ENCODE measurements at regions not wholly inside any gene's neighbourhood (a gene's known extent, or its start where the extent isn't known, plus 50 kb on each side); places are given as distances from the start of the nearest gene placed in this dataset.

DNA sequence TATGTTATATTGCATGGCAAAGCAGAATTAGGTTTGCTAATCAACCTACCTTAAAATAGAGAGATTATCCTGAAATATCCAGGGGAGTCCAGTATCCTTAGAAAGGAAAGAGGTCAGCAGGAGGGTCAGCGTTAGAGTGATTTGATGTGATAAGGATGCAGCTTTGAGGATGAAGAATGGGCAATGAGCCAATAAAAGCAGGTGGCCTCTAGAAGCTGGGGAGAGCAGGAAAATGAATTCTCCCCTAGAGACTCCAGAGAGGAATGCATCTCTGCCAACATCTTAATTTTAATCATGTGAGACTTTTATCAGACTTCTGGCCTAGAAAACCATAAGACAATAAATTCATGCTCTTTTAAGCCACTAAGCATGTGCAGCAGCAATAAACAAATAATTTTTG is 65.7 kb upstream of the SYK start:
- TF ChIP-seq RARB (CRISPR knock-in tag; IDR thresholded peaks at IDR 0.05): no peak
- no peak for TF ChIP-seq ZFP30 (CRISPR knock-in tag; IDR thresholded peaks at IDR 0.05)
- no peak for TF ChIP-seq ZFP3 (CRISPR knock-in tag; IDR thresholded peaks at IDR 0.05)
- TF ChIP-seq, protein P1, sequence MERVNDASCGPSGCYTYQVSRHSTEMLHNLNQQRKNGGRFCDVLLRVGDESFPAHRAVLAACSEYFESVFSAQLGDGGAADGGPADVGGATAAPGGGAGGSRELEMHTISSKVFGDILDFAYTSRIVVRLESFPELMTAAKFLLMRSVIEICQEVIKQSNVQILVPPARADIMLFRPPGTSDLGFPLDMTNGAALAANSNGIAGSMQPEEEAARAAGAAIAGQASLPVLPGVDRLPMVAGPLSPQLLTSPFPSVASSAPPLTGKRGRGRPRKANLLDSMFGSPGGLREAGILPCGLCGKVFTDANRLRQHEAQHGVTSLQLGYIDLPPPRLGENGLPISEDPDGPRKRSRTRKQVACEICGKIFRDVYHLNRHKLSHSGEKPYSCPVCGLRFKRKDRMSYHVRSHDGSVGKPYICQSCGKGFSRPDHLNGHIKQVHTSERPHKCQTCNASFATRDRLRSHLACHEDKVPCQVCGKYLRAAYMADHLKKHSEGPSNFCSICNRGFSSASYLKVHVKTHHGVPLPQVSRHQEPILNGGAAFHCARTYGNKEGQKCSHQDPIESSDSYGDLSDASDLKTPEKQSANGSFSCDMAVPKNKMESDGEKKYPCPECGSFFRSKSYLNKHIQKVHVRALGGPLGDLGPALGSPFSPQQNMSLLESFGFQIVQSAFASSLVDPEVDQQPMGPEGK (CRISPR knock-in tag; IDR thresholded peaks at IDR 0.05; ENCODE audit: borderline replicate concordance): no peak
- no peak for TF ChIP-seq ARNTL (CRISPR knock-in tag; IDR thresholded peaks at IDR 0.05; ENCODE audit: borderline replicate concordance, low read depth)
- TF ChIP-seq POU6F1 (CRISPR knock-in tag; IDR thresholded peaks at IDR 0.05; ENCODE audit: borderline replicate concordance, low read depth): no peak
- no peak for TF ChIP-seq ESRRG (CRISPR knock-in tag; IDR thresholded peaks at IDR 0.05)
- TF ChIP-seq BACH2 (CRISPR knock-in tag; IDR thresholded peaks at IDR 0.05; ENCODE audit: borderline replicate concordance): no peak
- TF ChIP-seq TOX (CRISPR knock-in tag; IDR thresholded peaks at IDR 0.05; ENCODE audit: borderline replicate concordance): no peak
- no peak for TF ChIP-seq PPARA (CRISPR knock-in tag; IDR thresholded peaks at IDR 0.05; ENCODE audit: borderline replicate concordance)
- TF ChIP-seq CREB5 (CRISPR knock-in tag; IDR thresholded peaks at IDR 0.05; ENCODE audit: low read depth): no peak
- TF ChIP-seq, protein P2, sequence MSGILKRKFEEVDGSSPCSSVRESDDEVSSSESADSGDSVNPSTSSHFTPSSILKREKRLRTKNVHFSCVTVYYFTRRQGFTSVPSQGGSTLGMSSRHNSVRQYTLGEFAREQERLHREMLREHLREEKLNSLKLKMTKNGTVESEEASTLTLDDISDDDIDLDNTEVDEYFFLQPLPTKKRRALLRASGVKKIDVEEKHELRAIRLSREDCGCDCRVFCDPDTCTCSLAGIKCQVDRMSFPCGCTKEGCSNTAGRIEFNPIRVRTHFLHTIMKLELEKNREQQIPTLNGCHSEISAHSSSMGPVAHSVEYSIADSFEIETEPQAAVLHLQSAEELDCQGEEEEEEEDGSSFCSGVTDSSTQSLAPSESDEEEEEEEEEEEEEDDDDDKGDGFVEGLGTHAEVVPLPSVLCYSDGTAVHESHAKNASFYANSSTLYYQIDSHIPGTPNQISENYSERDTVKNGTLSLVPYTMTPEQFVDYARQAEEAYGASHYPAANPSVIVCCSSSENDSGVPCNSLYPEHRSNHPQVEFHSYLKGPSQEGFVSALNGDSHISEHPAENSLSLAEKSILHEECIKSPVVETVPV (CRISPR knock-in tag; IDR thresholded peaks at IDR 0.05): no peak

All from SK-N-SH treated with all-trans-retinoic acid at 6 μM for 48 hours (cell line).